Omental fat pad (tissue), 3 donors: ENCODE measurements at regions not wholly inside any gene's neighbourhood (a gene's known extent, or its start where the extent isn't known, plus 50 kb on each side); places are given as distances from the start of the nearest gene placed in this dataset.

Source experiments
- ATAC-seq: fragments of 150-250 bp; one replicate; pipeline ENCODE4 v1.9.1; 2016; ENCODE audit warnings: mild to moderate bottlenecking, moderate library complexity; ENCODE audit not compliant: low FRiP score
- DNase-seq: peaks from one replicate; pipeline ENCODE4 v3.0.0-alpha.2; 2019; ENCODE audit warnings: low spot score
- CTCF ChIP-seq, 3 donors: fragments of 450-650 bp; IDR thresholded peaks; one replicate each; pipeline ENCODE4 v1.5.1; 2016 to 2017; ENCODE audit warnings: antibody characterized with exemption in 3 of 3, mild to moderate bottlenecking in 3 of 3, moderate library complexity in 2 of 3

GRCh38 chr20:12914804-12915203 lies 94.0 kb upstream of the SPTLC3 start:
- no peak for TF ChIP-seq CTCF (IDR thresholded peaks at IDR 0.05)
- ATAC-seq, result no peak
- DNase-seq, result no peak

- TF ChIP-seq CTCF (IDR thresholded peaks at IDR 0.05), result no peak
- DNase-seq (no peak), ATAC-seq (no peak)
These were observed 92.1 kb upstream of the SPTLC3 start for GRCh38 chr20:12916699-12917098.

GRCh38 chr20:12924126-12924525 lies 84.6 kb upstream of the SPTLC3 start:
- no peak for TF ChIP-seq CTCF (IDR thresholded peaks at IDR 0.05)
- no peak for ATAC-seq
- no peak for DNase-seq

GRCh38 chr20:12925210-12925755 lies 83.5 kb upstream of the SPTLC3 start:
- peak; percentile 80 for ATAC-seq
- peak in 1 of 3 donors; percentile 40 for TF ChIP-seq CTCF (IDR thresholded peaks at IDR 0.05)
- DNase-seq, result no peak

- no peak for TF ChIP-seq CTCF (IDR thresholded peaks at IDR 0.05)
- DNase-seq (no peak), ATAC-seq (no peak)
These were observed 82.6 kb upstream of the SPTLC3 start for GRCh38 chr20:12925863-12926793.

GRCh38 chr20:12927489-12927888 lies 81.3 kb upstream of the SPTLC3 start:
- ATAC-seq (no peak), DNase-seq (no peak)
- TF ChIP-seq CTCF (IDR thresholded peaks at IDR 0.05), result no peak

GRCh38 chr20:12928358-12928754 lies 80.4 kb upstream of the SPTLC3 start:
- DNase-seq (no peak), ATAC-seq (no peak)
- TF ChIP-seq CTCF (IDR thresholded peaks at IDR 0.05), result no peak
